ENCODE measurements at regions not wholly inside any gene's neighbourhood (a gene's known extent, or its start where the extent isn't known, plus 50 kb on each side); places are given as distances from the start of the nearest gene placed in this dataset.

DNA sequence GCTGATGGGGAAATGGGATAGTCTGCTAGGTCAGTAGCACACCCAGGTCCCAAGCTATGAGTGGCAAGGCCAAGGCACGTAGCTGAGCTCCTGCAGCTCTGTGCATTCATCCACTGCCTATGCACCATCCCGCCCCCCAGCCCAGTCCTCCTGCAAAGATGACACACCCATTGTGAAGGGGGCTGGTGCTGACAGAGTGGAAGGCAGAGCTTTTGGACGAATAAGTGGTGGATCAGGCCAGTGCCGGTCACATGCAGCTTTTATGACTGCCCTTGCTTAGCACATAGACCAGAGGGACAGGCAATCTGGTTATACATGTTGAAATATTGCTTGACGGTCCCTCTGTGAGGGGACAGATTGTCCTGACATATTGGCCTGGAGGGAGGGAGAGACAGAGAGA is 494.3 kb downstream of the PTPRU start:
- no peak for DNase-seq (ENCODE audit: low read depth)
- TF ChIP-seq CTCF (conservative IDR thresholded peaks at IDR 0.05; ENCODE audit: low read depth, low read length), result no peak
- no peak overlapping the region for H3K4me3 ChIP-seq (ENCODE audit: low read depth, low read length)

GRCh38 chr1:29729281-29729680 is 493.0 kb downstream of the PTPRU start:
- DNase-seq (ENCODE audit: low read depth), result no peak
- TF ChIP-seq CTCF (conservative IDR thresholded peaks at IDR 0.05; ENCODE audit: low read depth, low read length), result no peak
- H3K4me3 ChIP-seq (ENCODE audit: low read depth, low read length), result no peak overlapping the region

DNA sequence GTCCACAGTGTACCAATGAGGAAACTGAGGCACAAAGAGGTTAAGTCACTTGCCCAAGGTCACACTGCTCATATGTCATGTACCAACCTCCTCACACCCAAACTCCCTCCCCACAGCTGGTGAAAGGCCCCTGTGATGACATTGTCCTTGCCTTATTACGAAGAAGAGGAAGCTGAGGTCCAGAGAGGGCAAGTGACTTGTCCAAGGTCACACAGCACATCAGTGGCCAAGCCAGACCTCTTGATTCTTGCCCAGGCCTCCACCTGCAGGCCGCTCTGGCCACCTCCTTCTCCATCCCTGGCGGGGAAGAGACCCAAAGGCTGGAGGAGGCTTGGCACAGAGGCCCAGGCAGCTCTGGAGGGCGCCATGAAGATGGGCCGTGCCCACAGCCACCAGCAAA is 492.4 kb downstream of the PTPRU start:
- no peak for TF ChIP-seq CTCF (conservative IDR thresholded peaks at IDR 0.05; ENCODE audit: low read depth, low read length)
- H3K4me3 ChIP-seq (ENCODE audit: low read depth, low read length), result no peak overlapping the region
- no peak for DNase-seq (ENCODE audit: low read depth)

DNA sequence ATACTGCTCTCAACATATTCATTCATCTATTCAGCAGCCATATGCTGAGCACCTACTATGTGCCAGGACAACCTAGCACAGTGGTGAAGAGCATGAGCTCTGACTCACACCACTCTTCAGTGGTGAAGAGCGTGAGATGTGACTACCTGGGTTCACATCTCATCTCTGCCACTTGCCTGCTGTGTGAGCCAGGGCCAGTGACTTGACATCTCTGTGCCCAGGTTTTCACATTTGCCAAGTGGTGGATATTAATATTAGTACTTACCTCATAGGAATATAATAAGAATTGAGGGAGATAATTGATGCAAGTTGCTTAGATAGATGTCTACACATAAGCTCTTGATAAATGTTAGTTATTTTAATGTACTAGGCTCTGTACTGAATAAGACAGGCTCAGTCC is 488.9 kb downstream of the PTPRU start:
- no peak for TF ChIP-seq CTCF (conservative IDR thresholded peaks at IDR 0.05; ENCODE audit: low read depth, low read length)
- no peak overlapping the region for H3K4me3 ChIP-seq (ENCODE audit: low read depth, low read length)
- no peak for DNase-seq (ENCODE audit: low read depth)

DNA sequence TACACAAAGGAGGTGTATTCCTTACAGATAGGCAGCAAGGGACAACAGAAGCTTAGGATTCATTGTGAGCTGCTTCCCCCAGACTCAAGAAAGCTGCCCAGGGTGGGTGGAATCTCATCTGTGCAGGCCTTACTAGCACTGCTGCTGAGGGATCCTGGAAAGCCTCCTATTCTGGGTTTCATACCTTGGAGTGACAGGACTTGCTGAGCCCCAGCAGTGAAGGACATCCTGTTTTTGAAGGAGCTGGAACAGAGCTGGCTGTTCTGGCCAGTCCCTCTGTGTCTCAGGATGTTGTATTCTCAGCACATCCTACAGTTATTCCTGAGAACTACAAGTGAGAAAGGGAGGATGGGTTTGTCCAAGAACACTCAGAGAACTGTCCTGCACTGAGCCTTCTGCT is 486.3 kb downstream of the PTPRU start:
- no peak overlapping the region for H3K4me3 ChIP-seq (ENCODE audit: low read depth, low read length)
- DNase-seq (ENCODE audit: low read depth), result no peak
- no peak for TF ChIP-seq CTCF (conservative IDR thresholded peaks at IDR 0.05; ENCODE audit: low read depth, low read length)

GRCh38 chr1:29719253-29719652 is 482.9 kb downstream of the PTPRU start:
- no peak for TF ChIP-seq CTCF (conservative IDR thresholded peaks at IDR 0.05; ENCODE audit: low read depth, low read length)
- H3K4me3 ChIP-seq (ENCODE audit: low read depth, low read length), result no peak overlapping the region
- no peak for DNase-seq (ENCODE audit: low read depth)

GRCh38 chr1:29718791-29719190 is 482.5 kb downstream of the PTPRU start:
- no peak for TF ChIP-seq CTCF (conservative IDR thresholded peaks at IDR 0.05; ENCODE audit: low read depth, low read length)
- no peak overlapping the region for H3K4me3 ChIP-seq (ENCODE audit: low read depth, low read length)
- no peak for DNase-seq (ENCODE audit: low read depth)

Measured in epithelial cell of proximal tubule (primary cell).